ENCODE measurements at regions not wholly inside any gene's neighbourhood (a gene's known extent, or its start where the extent isn't known, plus 50 kb on each side); places are given as distances from the start of the nearest gene placed in this dataset.
"Not testable (repeated sequence)": the region's sequence is repeated elsewhere in the genome, so short reads cannot be mapped to it uniquely, and the experiment has no call there.

- no peak for DNase-seq
Observed at GRCh38 chr3:72163809-72164634, 379.1 kb upstream of the PROK2 start.

- DNase-seq = no peak
Observed at GRCh38 chr3:72162649-72163184, 377.8 kb upstream of the PROK2 start.

GRCh38 chr3:72161881-72162595, 377.1 kb upstream of the PROK2 start:
- no peak for DNase-seq

- not testable (repeated sequence) for DNase-seq
Observed at GRCh38 chr3:72161285-72161684, 376.3 kb upstream of the PROK2 start.

- no peak for DNase-seq
Observed at GRCh38 chr3:72160351-72160750, 375.4 kb upstream of the PROK2 start.

GRCh38 chr3:72159487-72159886, 374.5 kb upstream of the PROK2 start:
- no peak for DNase-seq

GRCh38 chr3:72158639-72159326, 373.8 kb upstream of the PROK2 start:
- DNase-seq = no peak

- DNase-seq = no peak
Observed at GRCh38 chr3:72157748-72158638, 373.0 kb upstream of the PROK2 start.

- DNase-seq = no peak
Observed at GRCh38 chr3:72155391-72156064, 370.6 kb upstream of the PROK2 start.

- no peak for DNase-seq
Observed at GRCh38 chr3:72154391-72155335, 369.7 kb upstream of the PROK2 start.

GRCh38 chr3:72153477-72154314, 368.7 kb upstream of the PROK2 start:
- DNase-seq = no peak

GRCh38 chr3:72152551-72153476, 367.9 kb upstream of the PROK2 start:
- peak in 1 of 2 donors; percentile 25 for DNase-seq

- no peak for DNase-seq
Observed at GRCh38 chr3:72151465-72152238, 366.7 kb upstream of the PROK2 start.

- DNase-seq = no peak
Observed at GRCh38 chr3:72150634-72151412, 365.9 kb upstream of the PROK2 start.

- no peak for DNase-seq
Observed at GRCh38 chr3:72149645-72150300, 364.8 kb upstream of the PROK2 start.

- no peak for DNase-seq
Observed at GRCh38 chr3:72147600-72147999, 362.7 kb upstream of the PROK2 start.
